ENCODE measurements at regions not wholly inside any gene's neighbourhood (a gene's known extent, or its start where the extent isn't known, plus 50 kb on each side); places are given as distances from the start of the nearest gene placed in this dataset.

GRCh38 chr2:217741381-217741955 is 261.3 kb downstream of the TNS1 start:
- DNase-seq (ENCODE audit: low read depth), result no peak
- TF ChIP-seq CTCF (IDR thresholded peaks at IDR 0.05; ENCODE audit: insufficient read depth, low read length, poor library complexity, severe bottlenecking), result no peak
- Histone ChIP-seq H3K4me3 (ENCODE audit: low read depth, low read length) (no peak overlapping the region), H3K27me3 (ENCODE audit: control insufficient read depth, insufficient read depth, low read length) (no peaks in the 10 kb centered on the region), H3K36me3 (ENCODE audit: control insufficient read depth, insufficient read depth, low read length) (no peaks in the 10 kb centered on the region)

GRCh38 chr2:217740756-217741155 is 262.0 kb downstream of the TNS1 start:
- H3K4me3 ChIP-seq (ENCODE audit: low read depth, low read length), result no peak overlapping the region
- DNase-seq (ENCODE audit: low read depth), result no peak
- TF ChIP-seq CTCF (IDR thresholded peaks at IDR 0.05; ENCODE audit: insufficient read depth, low read length, poor library complexity, severe bottlenecking), result no peak
- H3K27me3 ChIP-seq (ENCODE audit: control insufficient read depth, insufficient read depth, low read length), result no peaks in the 10 kb centered on the region
- H3K36me3 ChIP-seq (ENCODE audit: control insufficient read depth, insufficient read depth, low read length), result no peaks in the 10 kb centered on the region

- no peak overlapping the region for H3K4me3 ChIP-seq (ENCODE audit: low read depth, low read length)
- no peaks in the 10 kb centered on the region for H3K36me3 ChIP-seq (ENCODE audit: control insufficient read depth, insufficient read depth, low read length)
- TF ChIP-seq CTCF (IDR thresholded peaks at IDR 0.05; ENCODE audit: insufficient read depth, low read length, poor library complexity, severe bottlenecking), result no peak
- no peaks in the 10 kb centered on the region for H3K27me3 ChIP-seq (ENCODE audit: control insufficient read depth, insufficient read depth, low read length)
- no peak for DNase-seq (ENCODE audit: low read depth)
Observed at GRCh38 chr2:217740178-217740577, 262.6 kb downstream of the TNS1 start.

- H3K36me3 ChIP-seq (ENCODE audit: control insufficient read depth, insufficient read depth, low read length), result no peaks in the 10 kb centered on the region
- H3K27me3 ChIP-seq (ENCODE audit: control insufficient read depth, insufficient read depth, low read length), result no peaks in the 10 kb centered on the region
- TF ChIP-seq CTCF (IDR thresholded peaks at IDR 0.05; ENCODE audit: insufficient read depth, low read length, poor library complexity, severe bottlenecking), result no peak
- no peak overlapping the region for H3K4me3 ChIP-seq (ENCODE audit: low read depth, low read length)
- DNase-seq (ENCODE audit: low read depth), result no peak
Observed at GRCh38 chr2:217739741-217740140, 263.1 kb downstream of the TNS1 start.

- no peak for TF ChIP-seq CTCF (IDR thresholded peaks at IDR 0.05; ENCODE audit: insufficient read depth, low read length, poor library complexity, severe bottlenecking)
- no peak for DNase-seq (ENCODE audit: low read depth)
- no peaks in the 10 kb centered on the region for H3K36me3 ChIP-seq (ENCODE audit: control insufficient read depth, insufficient read depth, low read length)
- no peak overlapping the region for H3K4me3 ChIP-seq (ENCODE audit: low read depth, low read length)
- no peaks in the 10 kb centered on the region for H3K27me3 ChIP-seq (ENCODE audit: control insufficient read depth, insufficient read depth, low read length)
Observed at GRCh38 chr2:217738061-217738460, 264.7 kb downstream of the TNS1 start.
